ENCODE measurements at regions not wholly inside any gene's neighbourhood (a gene's known extent, or its start where the extent isn't known, plus 50 kb on each side); places are given as distances from the start of the nearest gene placed in this dataset.
"Not testable (repeated sequence)": the region's sequence is repeated elsewhere in the genome, so short reads cannot be mapped to it uniquely, and the experiment has no call there.

GRCh38 chr3:109874896-109875708, 537.8 kb upstream of the DPPA4 start:
- ATAC-seq (no peak), DNase-seq (ENCODE audit: missing footprints) (peak; percentile 33)
- intact Hi-C loops (cut with DNase I): no loop called here

GRCh38 chr3:109877616-109878015, 540.3 kb upstream of the DPPA4 start:
- ATAC-seq; DNase-seq (ENCODE audit: missing footprints); intact Hi-C loops (cut with DNase I): not testable (repeated sequence)

GRCh38 chr3:109882144-109882543, 544.8 kb upstream of the DPPA4 start:
- DNase-seq (ENCODE audit: missing footprints) (no peak), ATAC-seq (no peak)
- intact Hi-C loops (cut with DNase I): no loop called here

DNA sequence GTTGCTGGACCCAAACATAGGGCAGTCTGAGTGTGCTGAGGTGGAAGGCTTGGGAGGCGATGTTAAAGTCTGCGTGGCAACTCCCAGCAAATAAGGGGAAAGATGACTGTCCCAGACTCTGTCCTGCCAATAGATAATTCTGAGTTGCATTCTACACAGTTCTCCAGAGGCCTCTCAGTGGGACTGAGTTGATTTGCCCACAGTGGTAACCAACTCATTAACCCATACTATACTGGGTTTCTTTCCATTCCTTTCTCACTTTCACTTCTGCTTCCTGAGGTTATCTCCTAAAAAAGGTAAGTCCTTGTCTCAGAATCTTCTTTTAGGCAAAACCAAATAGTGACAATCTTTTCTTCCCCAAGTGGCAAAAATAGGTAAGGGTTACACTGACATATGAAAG, 549.9 kb upstream of the DPPA4 start:
- intact Hi-C loops (cut with DNase I): no loop called here
- no peak for DNase-seq (ENCODE audit: missing footprints)
- no peak for ATAC-seq

GRCh38 chr3:109888026-109888425, 550.7 kb upstream of the DPPA4 start:
- ATAC-seq: no peak
- DNase-seq (ENCODE audit: missing footprints): no peak
- intact Hi-C loops (cut with DNase I): no loop called here

DNA sequence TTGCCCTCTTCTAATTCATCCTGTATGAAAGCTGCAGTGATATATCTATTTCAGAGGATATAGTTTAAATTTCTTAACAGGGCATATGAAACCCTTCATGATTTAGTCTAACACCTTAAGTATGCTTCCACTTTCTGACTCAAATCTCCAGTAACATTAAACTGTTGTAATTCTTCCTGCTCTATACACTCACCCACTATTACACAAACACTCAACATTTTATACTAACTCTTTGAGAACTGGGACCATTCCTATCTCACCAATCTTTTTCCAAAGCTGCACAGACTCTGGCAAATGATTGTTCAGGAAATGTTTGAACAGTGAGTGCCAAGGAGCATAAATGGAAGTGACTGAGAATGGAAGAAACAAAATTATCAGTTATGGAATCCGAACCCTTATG, 560.4 kb upstream of the DPPA4 start:
- intact Hi-C loops (cut with DNase I): no loop called here
- DNase-seq (ENCODE audit: missing footprints) (no peak), ATAC-seq (no peak)

DNA sequence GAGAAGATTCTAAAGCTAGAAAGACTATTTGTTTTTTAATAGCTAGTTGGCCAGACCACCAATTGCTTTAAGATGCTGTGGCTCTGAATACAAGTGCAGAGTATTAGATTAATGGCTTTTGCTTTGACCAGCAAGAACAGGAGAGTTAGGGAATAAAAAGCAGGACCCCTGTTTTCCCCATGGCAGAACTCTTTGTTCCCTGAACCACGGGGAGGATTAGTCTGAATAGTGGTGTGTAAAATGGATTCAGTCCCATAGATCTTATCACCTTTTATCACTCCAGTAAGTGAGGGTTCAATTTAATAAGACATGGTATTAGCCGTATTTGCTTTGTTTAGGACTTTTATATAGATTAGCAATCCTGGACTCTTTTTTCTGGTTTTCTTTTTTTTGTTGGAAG, 562.6 kb upstream of the DPPA4 start:
- ATAC-seq (no peak), DNase-seq (ENCODE audit: missing footprints) (no peak)
- intact Hi-C loops (cut with DNase I): no loop called here

GRCh38 chr3:109900783-109901182, 563.4 kb upstream of the DPPA4 start:
- intact Hi-C loops (cut with DNase I): no loop called here
- ATAC-seq (no peak), DNase-seq (ENCODE audit: missing footprints) (no peak)

- intact Hi-C loops (cut with DNase I): no loop called here
- DNase-seq (ENCODE audit: missing footprints) (no peak), ATAC-seq (no peak)
Measured at GRCh38 chr3:109902549-109902948, 565.2 kb upstream of the DPPA4 start.

GRCh38 chr3:109903100-109903499, 565.8 kb upstream of the DPPA4 start:
- DNase-seq (ENCODE audit: missing footprints) (no peak), ATAC-seq (no peak)
- intact Hi-C loops (cut with DNase I): no loop called here

GRCh38 chr3:109910772-109911171, 573.4 kb upstream of the DPPA4 start:
- ATAC-seq (no peak), DNase-seq (ENCODE audit: missing footprints) (no peak)
- intact Hi-C loops (cut with DNase I): no loop called here

DNA sequence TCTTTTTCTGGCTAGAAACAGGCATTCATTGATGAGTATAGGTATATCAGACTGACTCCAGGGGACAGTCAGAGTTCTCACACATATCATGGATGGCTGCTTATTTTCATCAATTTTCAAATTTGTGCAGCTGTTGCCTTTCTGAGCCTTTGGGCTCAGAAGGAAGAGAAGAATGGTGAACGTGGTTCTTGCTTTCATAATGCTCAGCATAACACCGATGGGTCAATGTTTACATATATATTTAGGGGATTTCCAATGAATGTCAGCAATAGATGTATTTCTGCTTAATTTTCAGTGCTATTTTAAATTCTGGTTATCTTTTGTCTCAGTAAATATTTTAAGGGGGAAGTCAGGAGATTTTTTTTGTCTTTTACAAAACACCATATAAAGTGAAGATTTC, 581.4 kb upstream of the DPPA4 start:
- ATAC-seq (no peak), DNase-seq (ENCODE audit: missing footprints) (no peak)
- intact Hi-C loops (cut with DNase I): no loop called here

GRCh38 chr3:109920749-109921148, 583.4 kb upstream of the DPPA4 start:
- intact Hi-C loops (cut with DNase I): no loop called here
- ATAC-seq (no peak), DNase-seq (ENCODE audit: missing footprints) (no peak)

DNA sequence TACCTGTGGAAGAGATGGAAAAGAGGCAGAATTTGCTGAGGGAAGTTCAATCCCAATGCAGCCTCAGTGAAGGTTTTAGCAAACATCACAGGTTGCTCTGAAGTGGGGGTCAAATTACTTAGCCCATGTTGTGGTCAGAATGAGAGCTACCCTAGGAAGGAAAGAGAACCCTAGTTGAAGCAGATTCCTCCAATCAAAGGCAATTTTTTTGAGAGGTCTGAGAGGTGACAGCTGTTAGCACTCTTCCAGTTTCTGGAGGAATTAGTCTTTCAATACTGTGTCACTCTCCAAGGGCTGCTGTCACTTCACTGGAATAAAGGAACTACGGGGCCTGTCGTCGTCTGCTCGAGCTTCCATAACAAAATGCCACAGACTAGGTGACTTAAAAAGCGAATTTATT, 584.2 kb upstream of the DPPA4 start:
- no peak for DNase-seq (ENCODE audit: missing footprints)
- no peak for ATAC-seq
- intact Hi-C loops (cut with DNase I): no loop called here

GRCh38 chr3:109922856-109923255, 585.5 kb upstream of the DPPA4 start:
- intact Hi-C loops (cut with DNase I): no loop called here
- DNase-seq (ENCODE audit: missing footprints) (no peak), ATAC-seq (no peak)

GRCh38 chr3:109923431-109923830, 586.1 kb upstream of the DPPA4 start:
- no peak for ATAC-seq
- DNase-seq (ENCODE audit: missing footprints): no peak
- intact Hi-C loops (cut with DNase I): no loop called here

GRCh38 chr3:109924196-109924595, 586.9 kb upstream of the DPPA4 start:
- ATAC-seq (no peak), DNase-seq (ENCODE audit: missing footprints) (no peak)
- intact Hi-C loops (cut with DNase I): no loop called here

GRCh38 chr3:109926376-109926775, 589.0 kb upstream of the DPPA4 start:
- no peak for ATAC-seq
- intact Hi-C loops (cut with DNase I): no loop called here
- no peak for DNase-seq (ENCODE audit: missing footprints)

DNA sequence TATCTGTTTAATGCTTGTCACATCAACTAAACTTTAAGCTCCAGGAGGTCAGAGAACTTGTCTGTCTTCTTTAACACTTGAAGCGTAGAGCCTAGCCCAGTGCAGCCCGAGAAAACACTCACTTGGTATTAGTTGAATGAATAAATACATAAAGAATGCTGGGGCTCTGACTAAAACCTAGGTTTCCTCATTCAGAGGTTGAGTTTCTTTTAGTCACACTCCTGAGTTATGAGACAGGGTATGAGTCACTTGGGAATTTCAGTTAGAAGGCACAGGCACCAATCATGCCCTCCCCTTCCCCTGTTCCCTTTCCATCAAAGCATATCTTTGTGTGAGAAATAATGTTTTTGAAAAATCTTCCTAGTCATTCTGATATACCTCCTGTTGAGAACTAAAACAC, 589.8 kb upstream of the DPPA4 start:
- ATAC-seq (no peak), DNase-seq (ENCODE audit: missing footprints) (no peak)
- intact Hi-C loops (cut with DNase I): no loop called here

DNA sequence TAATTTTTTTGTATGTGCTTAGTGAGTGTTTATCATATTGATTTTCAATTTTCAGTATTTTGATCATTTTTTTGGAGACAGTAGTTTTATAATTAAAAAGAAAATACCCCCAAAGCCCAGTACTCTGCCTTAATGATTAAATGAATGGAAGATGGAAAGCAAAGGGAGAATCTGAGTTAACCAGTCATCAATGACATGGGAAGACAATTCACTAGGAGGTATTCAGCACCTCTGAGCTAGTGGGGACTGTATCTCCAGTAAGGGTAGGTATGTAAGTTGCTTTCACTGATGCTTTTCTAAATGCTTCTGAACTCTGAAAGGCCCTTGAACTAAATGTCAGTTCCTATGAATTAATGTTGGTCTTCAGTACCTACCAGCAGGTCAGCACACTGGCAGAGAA, 590.4 kb upstream of the DPPA4 start:
- DNase-seq (ENCODE audit: missing footprints) (no peak), ATAC-seq (no peak)
- intact Hi-C loops (cut with DNase I): no loop called here

DNA sequence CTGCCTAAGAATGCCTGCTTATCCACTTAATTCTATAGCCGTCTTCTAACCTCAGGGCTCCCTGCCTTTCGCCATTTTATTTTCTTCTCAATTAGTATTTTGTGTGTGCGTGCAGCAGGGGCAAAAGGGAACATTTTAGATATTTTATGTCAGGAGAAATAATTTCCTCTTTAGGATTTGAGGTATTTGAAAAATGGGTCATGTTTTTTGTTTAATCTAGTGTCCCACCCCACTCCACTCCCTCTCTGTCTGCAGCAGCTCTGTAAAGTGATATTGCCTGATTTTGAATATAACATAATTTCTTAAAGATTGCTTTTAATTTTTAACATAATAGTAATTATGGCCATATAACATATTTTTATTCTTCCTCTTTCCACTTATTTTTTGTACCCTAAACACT, 593.2 kb upstream of the DPPA4 start:
- no peak for ATAC-seq
- intact Hi-C loops (cut with DNase I): no loop called here
- DNase-seq (ENCODE audit: missing footprints): no peak
